Vagina (tissue), 2 donors: ENCODE measurements at regions not wholly inside any gene's neighbourhood (a gene's known extent, or its start where the extent isn't known, plus 50 kb on each side); places are given as distances from the start of the nearest gene placed in this dataset.

Experiments
- DNase-seq, 2 donors: peaks; one replicate each; pipeline ENCODE4 v3.0.0-alpha.2; 2017; ENCODE audit errors: extremely low spot score in 2 of 2
- H3K27ac ChIP-seq: fragments of 200-600 bp; sonication (generic); one replicate; pipeline ENCODE4 v1.5.1; 2019
- H3K27me3 ChIP-seq: fragments of 200-600 bp; sonication (generic); one replicate; pipeline ENCODE4 v1.5.1; 2019
- H3K36me3 ChIP-seq, 2 donors: fragments of 200-600 bp; sonication (generic); one replicate each; pipeline ENCODE4 v1.5.1; 2017 to 2019
- H3K4me1 ChIP-seq: fragments of 200-600 bp; sonication (generic); one replicate; pipeline ENCODE4 v1.5.1; 2019
- H3K4me3 ChIP-seq, 2 donors: fragments of 200-600 bp; sonication (generic); 1 replicate in 1 of 2; 2 replicates in 1 of 2; pipeline ENCODE4 v1.5.1; 2016 to 2019
- H3K9me3 ChIP-seq: fragments of 200-600 bp; sonication (generic); one replicate; pipeline ENCODE4 v1.5.1; 2019
- CTCF ChIP-seq, 3 experiments: fragments of 450-650 bp in 2 of 3; fragments of 200-600 bp in 1 of 3; sonication (generic) in 1 of 3; IDR thresholded peaks; one replicate each; pipeline ENCODE4 v1.5.1; 2017 to 2019; ENCODE audit warnings: antibody characterized with exemption in 3 of 3, mild to moderate bottlenecking in 2 of 3, moderate library complexity in 2 of 3
- POLR2A ChIP-seq, 2 donors: fragments of 450-650 bp; IDR thresholded peaks; one replicate each; pipeline ENCODE4 v1.6.1; 2017; ENCODE audit warnings: antibody characterized with exemption in 2 of 2, mild to moderate bottlenecking in 2 of 2, moderate library complexity in 2 of 2
- POLR2AphosphoS5 ChIP-seq, 2 donors: sonication (generic); formaldehyde crosslinking; IDR thresholded peaks; one replicate each; pipeline ENCODE4 v1.9.0; 2017; ENCODE audit warnings: antibody characterized with exemption in 2 of 2, mild to moderate bottlenecking in 2 of 2, low read depth in 1 of 2; ENCODE audit not compliant: insufficient read depth in 1 of 2
- intact Hi-C: fragments of 100-400 bp; cut with DNase I; formaldehyde crosslinking; loops from one replicate; pipeline ENCODE4 v1.15.1; 2023

DNA sequence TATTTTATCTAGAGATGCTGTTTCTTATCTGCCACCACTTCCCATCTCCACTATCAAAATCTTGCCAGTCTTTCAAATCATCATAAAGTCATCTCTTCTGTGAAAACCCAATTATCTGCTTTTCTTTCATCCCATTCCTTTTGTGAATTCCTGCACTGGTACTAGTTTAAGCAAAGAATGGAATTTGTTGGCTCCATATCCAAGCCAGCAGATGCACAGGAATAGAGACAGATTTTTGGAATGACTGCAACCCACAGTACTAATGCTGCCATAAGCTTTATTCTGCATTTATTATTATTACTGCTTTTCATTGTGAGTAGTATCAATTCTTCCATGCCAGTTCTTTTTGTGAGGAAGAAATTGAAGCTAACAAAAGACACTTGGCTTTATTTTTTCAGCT, 616.7 kb downstream of the RAPGEF2 start:
- no peak for DNase-seq
- Histone ChIP-seq H3K27ac (no peak overlapping the region), H3K4me1 (no peaks in the 10 kb centered on the region), H3K27me3 (no peaks in the 10 kb centered on the region), H3K36me3 (no peaks in the 10 kb centered on the region), H3K4me3 (no peak overlapping the region), H3K9me3 (no peaks in the 10 kb centered on the region)
- TF ChIP-seq POLR2A (IDR thresholded peaks at IDR 0.05) (no peak), POLR2AphosphoS5 (IDR thresholded peaks at IDR 0.05; ENCODE audit: insufficient read depth in 1 of 2, low read depth in 1 of 2) (no peak), CTCF (IDR thresholded peaks at IDR 0.05) (no peak)
- intact Hi-C loops, result no loop called here

GRCh38 chr4:159722052-159722451, 619.2 kb downstream of the RAPGEF2 start:
- no peak overlapping the region for H3K27ac ChIP-seq
- H3K4me1 ChIP-seq, result no peaks in the 10 kb centered on the region
- H3K27me3 ChIP-seq, result no peaks in the 10 kb centered on the region
- DNase-seq, result no peak
- H3K9me3 ChIP-seq, result no peaks in the 10 kb centered on the region
- no peak overlapping the region for H3K4me3 ChIP-seq
- intact Hi-C loops, result no loop called here
- TF ChIP-seq CTCF (IDR thresholded peaks at IDR 0.05) (no peak), POLR2A (IDR thresholded peaks at IDR 0.05) (no peak), POLR2AphosphoS5 (IDR thresholded peaks at IDR 0.05; ENCODE audit: insufficient read depth in 1 of 2, low read depth in 1 of 2) (no peak)
- H3K36me3 ChIP-seq, result no peaks in the 10 kb centered on the region

DNA sequence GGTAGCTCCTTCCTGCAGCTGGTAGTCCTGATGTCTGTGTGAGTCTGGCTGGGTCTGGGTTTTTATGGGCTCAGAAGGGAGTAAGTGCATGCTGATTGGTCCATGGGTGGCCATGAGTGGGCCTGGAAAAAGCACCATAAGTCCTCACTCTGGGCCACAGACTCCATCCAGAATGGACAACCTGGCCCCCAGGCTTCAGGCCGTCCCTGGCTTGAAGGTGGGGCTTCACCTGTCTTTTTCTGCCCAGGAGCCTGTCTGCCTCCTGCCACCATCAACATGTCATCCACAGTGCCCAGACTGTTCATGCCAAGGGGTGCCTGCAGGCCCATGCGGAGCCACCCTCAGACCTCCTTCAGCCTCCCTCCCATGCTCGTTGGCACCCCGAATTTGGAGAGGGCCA, 620.0 kb downstream of the RAPGEF2 start:
- Histone ChIP-seq H3K4me1 (no peaks in the 10 kb centered on the region), H3K27me3 (no peaks in the 10 kb centered on the region), H3K4me3 (no peak overlapping the region), H3K9me3 (no peaks in the 10 kb centered on the region), H3K36me3 (no peaks in the 10 kb centered on the region), H3K27ac (no peak overlapping the region)
- DNase-seq, result no peak
- no peak for TF ChIP-seq POLR2A (IDR thresholded peaks at IDR 0.05)
- no peak for TF ChIP-seq POLR2AphosphoS5 (IDR thresholded peaks at IDR 0.05; ENCODE audit: insufficient read depth in 1 of 2, low read depth in 1 of 2)
- intact Hi-C loops, result no loop called here

GRCh38 chr4:159723341-159724048, 620.6 kb downstream of the RAPGEF2 start:
- TF ChIP-seq POLR2A (IDR thresholded peaks at IDR 0.05), result no peak
- no peak for TF ChIP-seq POLR2AphosphoS5 (IDR thresholded peaks at IDR 0.05; ENCODE audit: insufficient read depth in 1 of 2, low read depth in 1 of 2)
- no peak for TF ChIP-seq CTCF (IDR thresholded peaks at IDR 0.05)
- Histone ChIP-seq H3K9me3 (no peaks in the 10 kb centered on the region), H3K36me3 (no peaks in the 10 kb centered on the region), H3K4me3 (no peak overlapping the region), H3K27me3 (no peaks in the 10 kb centered on the region), H3K4me1 (no peaks in the 10 kb centered on the region), H3K27ac (no peak overlapping the region)
- intact Hi-C loops, result no loop called here
- DNase-seq, result no peak

DNA sequence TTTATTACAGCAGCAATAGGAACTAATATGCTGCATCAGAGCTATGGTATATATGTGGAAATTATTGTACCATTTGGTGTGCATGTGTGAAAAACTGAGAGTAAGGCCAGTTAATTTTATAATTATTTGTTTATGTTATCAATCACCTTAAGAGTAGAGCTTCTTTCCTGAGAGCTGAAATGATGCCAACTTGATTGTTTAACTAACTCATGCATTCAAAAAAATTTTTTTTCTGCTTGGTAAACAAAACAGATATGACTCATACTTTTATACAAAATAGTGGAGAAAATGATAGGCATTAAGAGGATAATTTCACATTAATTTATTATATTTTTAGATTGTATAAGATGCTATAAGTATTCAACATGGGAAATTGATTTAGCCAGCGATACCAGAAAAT, 622.7 kb downstream of the RAPGEF2 start:
- Histone ChIP-seq H3K36me3 (no peaks in the 10 kb centered on the region), H3K4me3 (no peak overlapping the region), H3K27me3 (no peaks in the 10 kb centered on the region), H3K9me3 (no peaks in the 10 kb centered on the region), H3K27ac (no peak overlapping the region), H3K4me1 (no peaks in the 10 kb centered on the region)
- no peak for TF ChIP-seq CTCF (IDR thresholded peaks at IDR 0.05)
- no peak for TF ChIP-seq POLR2AphosphoS5 (IDR thresholded peaks at IDR 0.05; ENCODE audit: insufficient read depth in 1 of 2, low read depth in 1 of 2)
- no peak for TF ChIP-seq POLR2A (IDR thresholded peaks at IDR 0.05)
- intact Hi-C loops, result no loop called here
- DNase-seq, result no peak
